ENCODE measurements at regions not wholly inside any gene's neighbourhood (a gene's known extent, or its start where the extent isn't known, plus 50 kb on each side); places are given as distances from the start of the nearest gene placed in this dataset.
"Not testable (repeated sequence)": the region's sequence is repeated elsewhere in the genome, so short reads cannot be mapped to it uniquely, and the experiment has no call there.

- DNase-seq, result no peak
Observed at GRCh38 chr2:153635494-153635893, 156.9 kb upstream of the RPRM start.

- no peak for DNase-seq
Observed at GRCh38 chr2:153641046-153641445, 162.5 kb upstream of the RPRM start.

- DNase-seq, result no peak
Observed at GRCh38 chr2:153644955-153645354, 166.4 kb upstream of the RPRM start.

- no peak for DNase-seq
Observed at GRCh38 chr2:153645599-153645998, 167.0 kb upstream of the RPRM start.

GRCh38 chr2:153657651-153658050 is 179.1 kb upstream of the RPRM start:
- DNase-seq, result no peak

- no peak for DNase-seq
Observed at GRCh38 chr2:153661801-153662200, 183.2 kb upstream of the RPRM start.

- no peak for DNase-seq
Observed at GRCh38 chr2:153663371-153663770, 184.8 kb upstream of the RPRM start.

- not testable (repeated sequence) for DNase-seq
Observed at GRCh38 chr2:153664009-153664408, 185.4 kb upstream of the RPRM start.

GRCh38 chr2:153667475-153667874 is 188.9 kb upstream of the RPRM start:
- DNase-seq, result no peak

GRCh38 chr2:153668923-153669322 is 190.4 kb upstream of the RPRM start:
- no peak for DNase-seq

- DNase-seq, result no peak
Observed at GRCh38 chr2:153710128-153710527, 161.6 kb upstream of the GALNT13 start.

GRCh38 chr2:153715218-153715850 is 156.4 kb upstream of the GALNT13 start:
- DNase-seq, result no peak

GRCh38 chr2:153717060-153717459 is 154.7 kb upstream of the GALNT13 start:
- DNase-seq, result no peak

- DNase-seq, result no peak
Observed at GRCh38 chr2:153739394-153739793, 132.3 kb upstream of the GALNT13 start.

- no peak for DNase-seq
Observed at GRCh38 chr2:153761936-153762335, 109.8 kb upstream of the GALNT13 start.

- DNase-seq, result no peak
Observed at GRCh38 chr2:153766415-153766814, 105.3 kb upstream of the GALNT13 start.

- DNase-seq, result no peak
Observed at GRCh38 chr2:153770359-153770991, 101.2 kb upstream of the GALNT13 start.

GRCh38 chr2:153780241-153780640 is 91.5 kb upstream of the GALNT13 start:
- DNase-seq, result no peak

- DNase-seq, result no peak
Observed at GRCh38 chr2:153786016-153786415, 85.7 kb upstream of the GALNT13 start.

- no peak for DNase-seq
Observed at GRCh38 chr2:153787612-153788011, 84.1 kb upstream of the GALNT13 start.

GRCh38 chr2:153802671-153803070 is 69.1 kb upstream of the GALNT13 start:
- DNase-seq, result no peak

GRCh38 chr2:153808679-153809078 is 63.0 kb upstream of the GALNT13 start:
- no peak for DNase-seq

- no peak for DNase-seq
Observed at GRCh38 chr2:153811516-153811915, 60.2 kb upstream of the GALNT13 start.

- DNase-seq, result no peak
Observed at GRCh38 chr2:153812632-153813031, 59.1 kb upstream of the GALNT13 start.

- no peak for DNase-seq
Observed at GRCh38 chr2:153818242-153818641, 53.5 kb upstream of the GALNT13 start.
